Left hindlimb (tissue), 1 donor: ENCODE measurements at regions not wholly inside any gene's neighbourhood (a gene's known extent, or its start where the extent isn't known, plus 50 kb on each side); places are given as distances from the start of the nearest gene placed in this dataset.

Source experiments
- DNase-seq: peaks from one replicate; pipeline ENCODE4 v3.0.0-alpha.2; 2018

DNA sequence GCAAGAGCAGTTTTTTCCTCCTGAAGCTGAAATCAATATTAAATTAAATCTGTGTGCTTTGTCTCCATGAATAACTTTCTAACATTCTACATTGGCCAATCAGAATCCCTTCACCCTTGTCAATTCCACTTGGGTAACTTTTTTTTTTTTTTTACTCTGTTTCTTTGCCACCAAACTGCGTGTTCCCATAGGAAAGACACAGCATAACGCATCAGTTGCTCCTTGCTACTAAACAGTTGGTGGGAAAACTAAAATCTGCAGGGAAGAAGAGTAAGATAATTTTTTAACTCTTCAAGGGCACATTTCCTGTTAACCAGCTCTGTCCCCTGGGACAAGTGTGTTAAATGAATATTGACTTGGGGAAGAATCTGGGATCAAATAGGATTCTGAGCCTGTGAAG lies 113.3 kb upstream of the SERP2 start:
- no peak for DNase-seq

DNA sequence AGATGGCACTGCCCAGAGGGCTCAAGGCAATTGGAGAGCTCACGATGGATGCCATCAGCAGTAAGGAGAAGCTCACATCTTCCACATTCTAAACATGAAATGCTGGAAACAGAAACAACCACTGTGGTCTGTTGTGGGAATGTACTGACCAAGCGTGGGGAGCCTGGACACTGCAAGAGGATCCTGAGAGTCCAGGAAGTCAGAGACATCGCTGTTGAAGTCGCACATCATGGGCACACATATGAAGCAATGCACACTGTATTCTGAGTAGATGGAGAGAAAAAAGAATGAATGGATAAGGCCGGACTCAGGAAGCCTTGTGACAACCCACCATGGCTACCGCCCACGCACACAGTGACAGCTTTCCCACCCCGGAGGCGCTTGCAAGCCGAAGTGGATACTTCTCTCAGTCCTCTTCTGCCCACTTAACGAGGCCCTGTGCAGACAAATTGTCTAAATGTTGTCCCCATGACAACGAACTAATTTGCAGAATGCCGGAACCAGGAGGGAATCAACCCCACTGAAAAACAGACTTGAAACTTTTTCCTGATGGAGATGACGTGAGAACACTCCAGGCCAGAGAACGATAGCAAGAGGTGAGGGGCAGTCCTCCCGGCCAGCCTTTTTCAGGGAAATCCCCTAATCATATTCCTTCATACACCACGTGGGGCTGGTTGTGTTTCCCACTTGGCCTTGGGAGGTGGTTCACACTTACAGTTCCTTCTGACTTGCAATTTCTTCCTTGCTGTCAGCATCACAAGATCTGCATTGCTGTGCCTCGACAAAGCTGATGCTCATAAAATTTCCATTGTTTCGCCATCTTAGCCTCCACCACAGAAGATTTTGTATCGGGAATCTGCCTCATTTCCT lies 109.6 kb upstream of the SERP2 start:
- no peak for DNase-seq

DNA sequence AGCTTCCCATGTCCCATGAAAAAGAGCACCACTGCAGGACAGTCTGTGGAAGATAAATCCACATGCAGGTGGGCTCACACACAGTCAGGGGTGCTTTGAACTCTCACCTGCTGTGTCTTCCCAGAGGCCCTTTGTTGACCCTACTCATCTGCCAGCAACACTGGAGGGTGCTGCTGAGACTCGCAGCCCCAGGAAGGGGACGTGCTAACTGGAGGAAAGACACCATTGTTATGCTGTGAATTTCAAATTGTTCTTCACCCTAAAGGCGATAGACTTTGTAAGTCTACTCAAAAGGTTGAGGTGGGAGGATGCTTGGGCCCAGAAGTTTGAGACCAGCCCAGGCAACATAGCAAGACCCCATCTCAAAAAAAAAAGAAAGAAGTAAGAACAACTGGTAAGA lies 107.3 kb upstream of the SERP2 start:
- DNase-seq, result no peak

DNA sequence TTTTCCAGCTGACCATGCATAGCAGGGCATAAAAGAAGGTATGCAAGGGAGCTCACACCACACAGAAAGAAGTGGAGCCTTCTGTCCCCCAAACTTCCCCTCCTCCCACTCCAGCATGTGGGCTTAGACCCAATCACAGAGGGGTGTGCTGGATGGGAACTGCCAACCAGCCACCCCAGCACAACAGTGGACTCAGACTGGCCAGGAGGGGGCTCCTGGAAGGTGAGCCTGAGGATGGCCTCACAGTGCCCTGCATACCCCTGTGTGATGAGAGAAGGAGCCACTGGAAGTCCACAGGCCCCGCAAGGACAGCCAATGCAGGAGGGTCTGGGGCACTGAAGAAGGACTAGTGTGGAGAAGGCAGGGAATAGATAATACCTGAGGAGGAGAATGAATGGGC lies 106.9 kb upstream of the SERP2 start:
- DNase-seq, result no peak

DNA sequence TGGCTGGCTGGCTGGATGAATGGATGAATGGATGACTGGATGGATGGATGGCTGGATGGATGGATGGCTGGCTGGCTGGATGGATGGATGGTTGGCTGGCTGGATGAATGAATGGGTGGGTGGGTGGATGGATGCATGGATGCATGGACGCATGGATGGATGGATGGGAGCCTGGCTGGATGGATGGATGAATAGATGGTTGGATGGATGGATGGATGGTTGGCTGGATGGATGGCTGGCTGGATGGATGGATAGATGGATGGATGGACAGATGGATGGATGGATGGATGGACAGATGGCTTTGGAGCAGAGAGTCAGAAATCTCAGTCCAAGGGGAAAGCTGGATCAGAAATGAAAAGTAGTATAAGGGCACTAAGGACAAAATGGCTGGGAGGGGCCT lies 106.4 kb upstream of the SERP2 start:
- DNase-seq, result no peak

DNA sequence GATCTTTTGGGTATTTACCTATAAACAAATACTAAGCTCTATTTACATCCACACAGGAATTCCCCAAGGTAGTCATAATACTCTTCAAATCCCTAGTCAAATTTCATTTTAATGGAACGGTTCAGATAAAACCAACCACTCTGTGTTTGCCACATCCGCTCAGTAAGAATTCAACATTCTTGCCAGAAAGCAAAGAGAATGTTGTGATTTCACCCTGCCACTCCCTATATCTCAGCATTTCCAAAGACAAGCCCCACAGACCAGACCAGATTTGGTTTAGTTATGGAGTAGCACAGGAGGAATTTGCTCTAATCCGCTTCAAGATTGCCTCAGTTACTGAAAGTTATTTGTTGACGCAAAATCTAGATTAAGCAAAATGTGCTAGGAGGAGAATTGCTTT lies 105.6 kb upstream of the SERP2 start:
- DNase-seq, result no peak

DNA sequence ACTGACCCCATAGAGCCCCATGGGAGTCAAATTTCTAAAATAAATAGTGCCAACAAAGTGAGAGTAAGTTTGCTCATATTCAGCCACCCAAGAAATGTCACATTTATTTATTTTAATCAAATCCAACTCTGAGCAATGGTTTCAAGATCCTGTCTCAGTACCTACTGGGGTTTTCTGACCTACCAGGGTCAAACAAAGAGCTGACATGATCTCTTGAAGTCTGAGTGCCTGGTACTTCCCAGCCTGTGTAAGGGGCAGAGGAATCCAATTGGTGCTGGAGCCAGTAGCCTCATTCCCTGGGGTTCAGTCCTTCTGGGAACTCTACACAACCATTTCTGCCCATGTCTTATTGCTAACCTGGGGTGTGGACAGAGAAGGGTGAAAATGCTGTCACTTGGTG lies 104.6 kb upstream of the SERP2 start:
- DNase-seq, result no peak

DNA sequence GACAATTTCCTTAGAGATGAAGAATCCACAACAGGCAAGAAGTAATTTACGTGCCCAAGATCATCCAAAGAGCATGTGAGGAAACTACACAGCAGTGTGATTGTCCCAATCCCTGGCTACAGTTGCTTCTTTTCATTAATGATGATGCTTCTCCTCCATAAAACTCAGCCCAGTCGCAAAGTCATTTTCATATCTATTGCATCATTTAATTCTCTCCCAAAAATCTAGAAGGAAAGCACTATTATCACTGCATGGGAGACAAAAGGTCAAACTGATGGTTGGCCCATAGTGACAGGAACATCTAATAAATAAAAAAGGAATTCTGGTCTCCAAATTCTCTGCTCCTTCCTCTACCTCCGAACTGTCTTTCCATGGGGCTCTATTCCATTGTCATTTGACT lies 103.5 kb upstream of the SERP2 start:
- DNase-seq, result no peak

DNA sequence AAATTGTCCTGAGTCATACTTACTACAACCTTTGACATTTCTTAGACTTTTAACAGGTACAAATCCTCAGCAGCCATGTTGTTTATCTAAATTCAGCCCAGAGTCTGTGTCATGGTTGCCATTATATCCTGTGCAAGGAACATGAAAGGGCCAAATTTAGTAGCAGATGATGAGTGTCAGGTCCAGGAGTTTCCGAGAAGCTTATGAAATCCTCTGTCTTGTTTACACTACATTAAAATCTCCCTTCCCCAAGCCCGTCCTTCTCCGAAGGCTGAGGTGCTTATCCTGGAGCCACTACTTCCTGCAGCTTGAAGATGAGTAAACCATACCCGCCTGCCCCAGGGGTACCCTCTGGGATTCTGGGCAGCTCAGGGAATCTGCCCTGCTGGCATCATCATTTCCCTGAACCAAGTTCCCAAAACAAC lies 102.6 kb upstream of the SERP2 start:
- DNase-seq, result no peak

DNA sequence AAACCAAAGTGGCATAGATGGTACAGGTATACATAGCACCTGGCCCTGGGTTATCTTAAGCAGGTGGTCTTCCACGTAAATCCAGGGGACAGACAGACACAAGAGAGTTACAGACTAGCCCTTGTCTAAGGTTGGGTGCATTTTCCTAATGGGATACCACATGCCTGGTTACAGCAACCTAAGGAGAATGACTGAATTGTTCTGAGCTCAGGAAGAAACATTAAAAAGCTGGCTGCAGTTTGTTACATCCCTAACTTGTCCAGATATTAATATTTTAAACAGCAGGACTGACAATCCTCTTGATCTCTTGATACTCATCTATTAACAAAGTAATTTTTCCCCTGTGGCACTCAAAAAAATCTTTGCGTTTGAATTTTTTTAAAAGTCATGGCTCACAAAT lies 102.2 kb upstream of the SERP2 start:
- DNase-seq, result no peak

DNA sequence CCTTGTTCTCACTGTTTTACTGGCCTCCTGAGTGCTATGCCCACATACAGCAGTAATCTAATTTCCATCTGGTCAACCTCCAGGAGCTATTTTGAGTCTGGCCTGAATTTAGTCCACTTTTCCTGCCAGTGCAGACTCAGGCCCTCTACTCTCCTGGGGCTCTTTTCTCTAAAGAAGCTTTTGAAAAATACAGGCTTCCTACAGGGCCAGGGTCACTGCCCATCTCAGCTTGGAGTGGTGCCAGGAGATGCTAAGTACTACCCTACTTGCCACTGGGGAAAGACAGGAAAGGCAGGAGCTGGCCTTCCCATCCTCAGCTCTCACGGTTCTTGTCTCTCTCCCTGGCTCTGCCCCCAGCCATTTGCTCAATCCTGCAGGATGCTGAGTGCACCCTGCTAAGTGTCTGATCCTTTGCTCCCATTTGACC lies 101.7 kb upstream of the SERP2 start:
- DNase-seq, result peak; percentile 73

DNA sequence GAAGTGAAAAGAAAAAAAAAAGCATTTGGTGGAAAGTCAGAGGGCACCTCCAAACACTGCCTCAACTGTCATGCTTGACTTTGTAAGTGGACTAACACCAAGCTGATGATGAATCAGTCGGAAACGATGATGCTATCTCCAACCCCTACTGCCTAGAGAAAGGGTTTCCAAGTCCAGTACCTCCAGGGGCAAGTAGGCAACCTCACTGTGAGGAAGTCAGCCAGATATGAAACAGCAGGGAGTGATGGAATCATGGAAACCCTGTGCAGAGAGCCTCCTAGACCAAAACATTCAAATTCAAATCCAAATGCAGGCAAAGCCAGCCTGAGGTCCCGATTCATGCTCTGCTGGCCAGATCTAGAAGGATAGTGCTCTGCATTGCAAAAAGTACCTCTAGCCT lies 100.9 kb upstream of the SERP2 start:
- DNase-seq, result no peak

DNA sequence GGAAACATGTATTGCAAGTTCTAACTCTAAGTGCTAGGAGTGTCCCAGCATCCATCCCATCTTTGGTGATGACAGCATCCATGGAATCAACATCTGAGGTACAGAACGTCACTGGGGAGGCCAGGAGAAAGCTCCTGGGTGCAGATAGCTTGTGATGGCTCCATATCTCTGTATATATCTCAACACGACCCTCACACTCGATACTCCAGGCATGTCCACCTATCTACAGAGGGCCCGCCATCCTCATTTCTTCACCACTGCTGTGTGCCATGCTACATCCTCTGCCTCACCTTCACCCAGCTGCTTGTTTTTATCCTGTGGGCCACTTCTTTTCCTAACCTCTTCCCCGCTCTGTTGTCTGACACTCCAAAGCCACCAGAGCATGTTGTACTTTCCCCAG lies 100.4 kb upstream of the SERP2 start:
- DNase-seq, result no peak

DNA sequence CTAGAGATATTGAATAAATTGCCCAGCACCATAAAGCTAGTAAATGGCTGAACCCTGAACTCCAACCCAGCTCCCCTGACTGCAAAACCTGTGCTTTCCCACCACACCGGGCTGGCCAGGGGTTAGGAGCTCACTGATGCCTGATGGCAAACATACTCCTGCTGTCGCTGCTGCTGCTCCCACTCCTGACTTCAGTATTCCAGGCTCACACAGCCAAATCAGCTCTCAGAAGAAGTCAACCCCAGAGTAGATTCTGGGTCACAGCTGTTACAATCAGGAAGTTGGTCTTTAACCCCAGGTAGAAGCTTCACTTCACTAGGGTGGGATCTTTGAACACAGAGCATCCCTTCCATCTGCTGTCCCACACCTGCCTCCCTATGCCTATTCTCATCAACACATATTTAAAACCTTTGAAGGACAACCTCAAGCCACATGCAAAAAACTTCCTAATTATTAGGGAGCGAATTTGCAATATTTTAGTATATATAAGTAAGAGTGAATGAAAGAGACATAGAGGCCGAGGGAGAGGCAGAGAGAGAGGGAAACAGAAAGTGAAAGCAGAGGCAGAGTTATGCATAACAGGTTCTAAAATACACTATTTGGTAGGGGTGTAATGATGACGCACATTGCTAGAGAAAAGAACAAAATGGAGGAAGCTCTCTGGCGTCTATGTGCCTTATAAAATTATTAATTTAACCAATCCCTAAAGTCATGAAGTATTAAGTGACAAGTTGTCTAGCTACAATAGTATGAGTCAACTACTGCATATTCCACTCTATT lies 99.4 kb upstream of the SERP2 start:
- DNase-seq, result no peak

DNA sequence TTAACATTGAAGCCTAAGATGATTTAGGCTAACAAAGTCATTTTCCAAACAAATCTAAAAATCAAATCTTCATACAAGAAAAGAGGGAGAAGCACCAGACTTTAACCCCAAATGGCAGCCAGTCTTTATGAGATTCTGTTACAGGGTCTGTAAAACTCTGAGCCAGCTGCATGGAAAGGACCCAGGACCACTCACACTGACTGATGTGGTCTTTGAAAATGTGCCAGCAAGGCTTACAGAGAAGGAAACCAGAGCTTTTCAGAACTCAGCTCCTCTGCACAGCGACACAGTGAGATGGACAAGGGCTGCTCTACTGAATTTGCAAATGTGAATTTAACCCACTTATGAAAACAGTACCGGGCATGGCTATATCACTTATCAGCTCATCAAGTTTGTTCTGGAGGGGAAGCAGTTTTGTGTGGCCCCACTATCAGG lies 98.8 kb upstream of the SERP2 start:
- DNase-seq, result no peak

DNA sequence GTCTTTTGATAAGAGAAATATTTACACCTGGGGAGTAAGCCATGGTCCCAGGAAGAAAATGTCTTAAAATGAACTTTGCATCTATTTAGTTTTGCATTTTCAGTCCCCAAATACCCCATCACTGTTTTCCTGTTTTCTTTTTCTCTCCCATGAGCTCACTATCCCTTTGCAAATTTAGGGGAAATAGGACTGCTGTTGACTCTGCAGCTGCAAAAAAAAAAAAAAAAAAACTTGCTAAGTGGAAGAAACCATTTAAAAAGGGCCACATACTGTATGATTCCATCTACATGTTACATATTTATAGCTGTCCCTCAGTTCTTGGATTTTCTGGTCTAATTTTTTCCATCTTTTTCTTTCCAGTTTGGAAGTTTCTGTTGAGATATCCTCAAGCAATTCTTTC lies 98.2 kb upstream of the SERP2 start:
- no peak for DNase-seq

DNA sequence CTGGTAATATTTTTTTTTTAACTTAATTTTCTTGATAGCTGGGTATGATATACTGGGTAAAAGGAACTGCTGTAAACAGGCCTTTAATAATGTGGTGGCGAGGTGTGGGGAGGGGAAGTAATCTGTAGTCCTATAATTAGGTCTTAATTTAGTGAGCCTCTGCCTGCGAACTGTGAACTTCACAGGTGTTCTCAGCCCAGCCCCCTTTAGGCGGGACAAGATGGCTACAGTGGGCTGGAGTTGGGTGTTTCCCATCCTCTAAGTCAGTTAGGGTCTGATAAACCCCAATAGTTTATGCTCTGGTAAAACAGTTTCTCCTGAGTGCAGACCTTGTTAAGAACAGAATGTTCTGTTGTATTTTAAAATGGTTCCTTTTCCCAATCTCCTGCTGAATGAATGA lies 97.6 kb upstream of the SERP2 start:
- DNase-seq, result no peak

DNA sequence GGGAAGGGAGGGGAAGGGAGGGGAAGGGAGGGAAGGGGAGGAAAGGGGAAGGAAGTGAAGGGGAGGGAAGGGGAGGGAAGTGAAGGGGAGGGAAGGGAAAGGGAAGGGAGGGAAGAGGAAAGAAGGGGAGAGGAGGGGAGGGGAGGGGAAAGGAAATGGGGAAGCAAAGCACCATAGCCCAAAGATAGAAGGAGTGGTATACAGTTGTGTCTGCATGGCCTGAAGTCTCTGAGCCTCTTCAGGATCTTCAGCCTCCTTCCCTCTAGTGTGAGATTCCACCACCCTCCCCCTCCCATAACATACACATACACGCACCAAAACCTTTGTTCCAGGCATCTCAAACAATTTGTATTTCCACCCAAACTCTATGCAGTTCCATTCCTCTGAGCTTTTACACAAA lies 96.2 kb upstream of the SERP2 start:
- no peak for DNase-seq

DNA sequence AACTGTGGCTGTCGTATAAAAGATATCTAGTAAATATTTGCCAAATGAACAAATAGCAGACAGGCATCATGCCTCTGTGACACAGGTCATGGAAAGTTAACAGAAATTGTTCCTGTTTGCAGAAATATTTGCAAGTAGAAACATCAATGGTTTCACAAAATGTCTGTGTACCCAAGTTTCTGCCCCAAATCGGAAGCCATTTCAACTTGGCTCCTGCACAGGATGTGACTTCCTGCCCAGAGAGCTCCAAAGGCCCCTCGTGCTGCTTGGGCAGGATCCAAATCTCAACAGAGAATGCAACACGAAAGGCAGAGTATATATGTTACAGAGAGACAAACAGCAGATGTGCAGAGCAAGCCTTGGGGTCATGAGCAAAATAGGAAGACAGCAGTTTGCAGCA lies 95.5 kb upstream of the SERP2 start:
- no peak for DNase-seq

DNA sequence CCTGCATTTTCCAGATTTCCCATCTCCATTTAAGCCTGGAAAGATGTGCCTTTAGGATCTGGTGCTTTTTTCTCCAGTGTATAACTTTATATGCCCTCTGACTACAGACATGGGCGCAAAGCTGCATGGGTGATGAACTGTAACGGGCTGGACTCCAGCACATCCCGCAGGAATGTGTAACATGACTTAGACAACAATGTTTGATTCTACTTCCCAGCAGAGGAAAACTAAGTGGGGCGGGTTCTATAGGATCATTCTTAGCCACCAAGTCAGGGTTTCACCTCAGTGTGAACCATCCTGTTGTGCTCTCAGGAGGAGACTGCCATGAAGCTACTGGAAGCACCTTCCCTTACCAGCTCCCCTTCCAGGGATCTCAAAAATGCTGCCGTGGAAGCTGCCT lies 93.2 kb upstream of the SERP2 start:
- DNase-seq, result no peak

DNA sequence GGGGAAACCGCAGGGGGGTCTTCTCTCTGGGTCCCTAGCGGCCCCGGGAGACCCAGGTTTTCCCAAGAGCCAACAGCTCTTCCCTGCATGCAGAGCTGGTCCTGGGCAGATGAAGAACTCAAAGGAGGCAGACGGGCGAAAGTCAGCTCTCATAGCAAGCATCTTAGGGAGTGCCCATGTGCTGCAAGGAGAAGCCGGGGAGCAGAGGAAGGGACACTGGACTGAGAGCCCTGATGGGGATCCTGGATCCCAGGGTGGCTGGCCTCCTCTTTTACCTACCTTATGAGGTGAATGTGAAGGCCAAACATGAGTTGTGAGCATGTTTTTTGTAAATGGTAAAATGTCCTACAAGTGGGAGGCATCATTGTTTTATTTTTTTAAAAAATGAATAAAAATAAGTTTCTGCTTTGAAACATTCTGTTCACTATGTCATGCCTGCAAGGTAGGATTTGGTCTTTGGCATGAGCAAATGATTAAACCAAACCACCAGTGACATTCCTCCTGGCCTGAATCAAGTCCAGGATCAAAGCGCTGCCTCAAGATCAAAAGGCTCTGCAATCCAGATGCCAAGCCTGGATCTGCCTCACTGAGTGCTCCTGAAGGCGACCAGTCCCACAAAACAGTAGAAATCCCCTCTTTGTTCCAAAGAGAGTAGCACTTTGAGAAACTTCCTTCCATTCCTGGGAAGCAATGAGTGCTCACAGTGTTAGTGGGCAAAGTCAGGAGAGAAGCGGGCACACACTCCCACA lies 92.2 kb upstream of the SERP2 start:
- no peak for DNase-seq

DNA sequence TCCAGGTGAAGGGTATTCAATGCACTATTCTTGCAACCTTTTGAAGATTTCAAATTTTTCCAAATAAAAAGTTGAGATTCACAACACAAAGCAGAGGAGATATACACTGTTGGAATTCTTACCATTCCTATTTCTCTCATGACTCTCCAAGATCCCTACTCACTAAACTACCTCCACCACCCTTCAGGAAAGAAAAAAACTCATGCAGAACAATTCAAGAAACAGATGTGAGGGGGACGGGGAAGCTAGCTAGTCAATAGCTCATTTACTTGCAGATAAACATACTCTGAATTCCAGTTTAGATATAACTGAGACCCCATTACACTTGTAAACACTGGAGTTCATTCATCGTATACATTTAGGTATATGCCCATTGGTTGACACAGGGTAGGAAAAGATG lies 90.0 kb upstream of the SERP2 start:
- no peak for DNase-seq

DNA sequence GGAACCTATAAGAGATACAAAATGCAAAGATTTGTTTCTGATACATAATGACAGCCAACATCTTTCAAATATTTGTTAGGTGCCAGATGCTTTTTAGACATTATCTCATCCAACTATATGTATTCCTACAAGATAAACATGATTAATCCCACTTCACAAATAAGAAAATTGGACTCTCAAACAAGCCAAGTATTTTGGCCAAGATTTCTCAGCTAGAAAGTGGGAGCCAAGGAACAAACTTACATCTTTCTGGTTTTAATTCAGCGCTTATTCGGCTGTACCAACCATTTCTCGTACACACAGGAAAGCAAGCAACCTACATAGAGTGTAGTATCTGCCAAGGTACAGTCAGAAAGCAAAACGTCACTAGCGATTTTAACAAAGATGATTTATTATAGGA lies 85.7 kb upstream of the SERP2 start:
- no peak for DNase-seq

DNA sequence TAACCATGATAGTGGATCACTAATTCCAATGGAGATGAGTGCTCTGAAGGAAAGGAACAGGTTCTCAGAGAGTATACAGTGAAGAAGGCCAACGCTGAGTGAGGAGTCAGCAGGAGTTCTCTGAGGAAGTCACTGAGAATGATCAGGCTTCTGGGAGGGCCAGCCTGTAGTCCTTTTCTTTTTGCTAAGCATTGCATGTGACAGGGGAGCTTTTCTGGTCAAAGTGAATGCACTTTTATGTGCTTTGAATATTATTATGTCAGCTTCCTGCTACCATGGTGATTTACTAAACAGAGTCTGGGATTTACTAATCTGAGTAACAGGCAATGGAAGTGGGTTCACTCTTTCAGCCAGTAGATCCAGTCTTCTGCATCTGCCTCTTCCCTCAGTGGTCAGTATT lies 81.1 kb upstream of the SERP2 start:
- DNase-seq, result no peak
